ENCODE measurements at regions not wholly inside any gene's neighbourhood (a gene's known extent, or its start where the extent isn't known, plus 50 kb on each side); places are given as distances from the start of the nearest gene placed in this dataset.

DNA sequence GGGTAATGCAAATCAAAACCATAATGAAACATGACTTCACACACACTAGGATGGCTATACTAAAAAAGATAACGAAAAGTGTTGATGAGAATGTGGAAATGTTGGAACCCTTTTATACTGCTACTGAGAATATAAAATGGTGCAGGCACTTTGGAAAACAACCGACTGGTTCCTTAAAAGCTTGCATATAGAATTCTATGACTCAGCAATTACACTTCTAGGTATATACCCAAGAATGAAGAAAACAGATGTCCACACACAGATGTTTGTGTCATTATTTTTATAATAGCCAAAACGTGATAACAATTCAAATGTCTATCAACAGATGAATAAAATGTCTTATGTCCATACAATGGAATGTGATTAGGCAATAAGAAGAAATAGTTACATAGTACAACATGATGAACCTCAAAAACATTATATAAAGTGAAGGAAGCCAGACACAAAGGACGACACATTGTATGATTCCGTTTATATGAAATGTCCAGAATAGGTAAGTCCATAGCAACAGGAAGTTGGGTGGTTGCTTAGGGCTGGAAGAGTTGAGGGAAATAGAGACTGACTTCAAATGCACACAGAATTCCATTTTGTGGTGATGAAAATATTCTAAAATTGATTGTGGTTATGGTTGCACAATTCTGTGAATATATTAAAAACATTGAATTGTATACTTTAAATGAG lies 148.3 kb upstream of the PHYHIPL start:
- TF ChIP-seq BHLHE40 (IDR thresholded peaks at IDR 0.05; ENCODE audit: borderline replicate concordance) (no peak), LEF1 (IDR thresholded peaks at IDR 0.05; ENCODE audit: borderline replicate concordance) (no peak), FOXM1 (IDR thresholded peaks at IDR 0.05; ENCODE audit: borderline replicate concordance) (no peak), ELF4 (IDR thresholded peaks at IDR 0.05) (no peak)
- TF ChIP-seq, protein P1, sequence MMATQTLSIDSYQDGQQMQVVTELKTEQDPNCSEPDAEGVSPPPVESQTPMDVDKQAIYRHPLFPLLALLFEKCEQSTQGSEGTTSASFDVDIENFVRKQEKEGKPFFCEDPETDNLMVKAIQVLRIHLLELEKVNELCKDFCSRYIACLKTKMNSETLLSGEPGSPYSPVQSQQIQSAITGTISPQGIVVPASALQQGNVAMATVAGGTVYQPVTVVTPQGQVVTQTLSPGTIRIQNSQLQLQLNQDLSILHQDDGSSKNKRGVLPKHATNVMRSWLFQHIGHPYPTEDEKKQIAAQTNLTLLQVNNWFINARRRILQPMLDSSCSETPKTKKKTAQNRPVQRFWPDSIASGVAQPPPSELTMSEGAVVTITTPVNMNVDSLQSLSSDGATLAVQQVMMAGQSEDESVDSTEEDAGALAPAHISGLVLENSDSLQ (IDR thresholded peaks at IDR 0.05) = no peak
